Cardiac septum (tissue), 1 donor: ENCODE measurements at regions not wholly inside any gene's neighbourhood (a gene's known extent, or its start where the extent isn't known, plus 50 kb on each side); places are given as distances from the start of the nearest gene placed in this dataset.
"Not testable (repeated sequence)": the region's sequence is repeated elsewhere in the genome, so short reads cannot be mapped to it uniquely, and the experiment has no call there.

Experiments
- DNase-seq: peaks from one replicate; pipeline ENCODE4 v3.0.0-alpha.2; 2020; ENCODE audit warnings: low spot score
- intact Hi-C: fragments of 100-400 bp; cut with DNase I; formaldehyde crosslinking; loops from one replicate; pipeline ENCODE4 v1.14.0; 2022
- donor health status: DM: no; HTN: no; CAD: no.

DNA sequence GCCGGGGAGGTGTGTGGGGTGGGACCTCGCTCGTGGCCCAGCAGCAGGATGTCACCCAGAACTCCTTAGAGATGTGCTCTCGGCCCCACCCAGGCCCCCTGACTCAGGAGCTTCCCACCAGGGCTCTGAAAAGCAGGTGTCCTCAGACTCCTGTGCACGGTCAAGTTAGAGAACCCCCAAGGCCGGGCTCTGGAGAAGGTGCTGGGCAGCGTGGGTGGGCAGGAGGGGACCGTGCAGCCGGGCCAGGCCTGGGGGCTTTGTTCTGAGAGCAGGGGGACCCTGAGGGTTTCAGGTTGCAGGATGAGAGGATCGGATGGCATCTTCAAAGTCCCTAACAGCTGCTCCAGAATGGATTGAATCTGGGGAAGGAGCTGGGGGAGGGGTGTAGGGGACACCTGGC is 164.4 kb upstream of the CIBAR2 start:
- intact Hi-C loops = loop anchor here (10.0 kb wide), 1 partner anchor 438 kb away; no protein-coding TSS in a partner anchor
- no peak for DNase-seq

- DNase-seq = no peak
- intact Hi-C loops = loop anchor here (10.0 kb wide), 1 partner anchor 436 kb away; no protein-coding TSS in a partner anchor
These were observed 166.6 kb upstream of the CIBAR2 start for GRCh38 chr16:85278839-85279238.

DNA sequence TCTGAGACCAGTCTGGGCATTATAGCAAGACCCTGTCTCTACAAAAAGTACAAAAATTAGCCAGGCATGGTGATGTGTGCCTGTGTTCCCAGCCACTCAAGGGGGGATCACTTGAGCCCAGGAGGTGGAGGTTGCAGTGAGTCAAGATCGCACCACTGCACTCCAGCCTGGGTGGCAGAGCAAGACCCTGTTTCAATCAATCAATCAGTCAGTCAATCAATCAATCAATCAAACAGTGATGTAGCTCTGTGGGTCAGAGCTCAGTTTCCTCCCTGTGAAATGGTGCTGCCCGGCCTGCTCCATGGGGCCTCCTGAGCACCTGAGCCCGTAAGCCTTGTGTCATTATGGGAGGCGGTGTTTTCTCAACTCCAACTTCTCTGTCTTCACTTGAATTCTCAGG is 167.1 kb upstream of the CIBAR2 start:
- no peak for DNase-seq
- intact Hi-C loops = loop anchor here (10.0 kb wide), 1 partner anchor 435 kb away; no protein-coding TSS in a partner anchor

DNA sequence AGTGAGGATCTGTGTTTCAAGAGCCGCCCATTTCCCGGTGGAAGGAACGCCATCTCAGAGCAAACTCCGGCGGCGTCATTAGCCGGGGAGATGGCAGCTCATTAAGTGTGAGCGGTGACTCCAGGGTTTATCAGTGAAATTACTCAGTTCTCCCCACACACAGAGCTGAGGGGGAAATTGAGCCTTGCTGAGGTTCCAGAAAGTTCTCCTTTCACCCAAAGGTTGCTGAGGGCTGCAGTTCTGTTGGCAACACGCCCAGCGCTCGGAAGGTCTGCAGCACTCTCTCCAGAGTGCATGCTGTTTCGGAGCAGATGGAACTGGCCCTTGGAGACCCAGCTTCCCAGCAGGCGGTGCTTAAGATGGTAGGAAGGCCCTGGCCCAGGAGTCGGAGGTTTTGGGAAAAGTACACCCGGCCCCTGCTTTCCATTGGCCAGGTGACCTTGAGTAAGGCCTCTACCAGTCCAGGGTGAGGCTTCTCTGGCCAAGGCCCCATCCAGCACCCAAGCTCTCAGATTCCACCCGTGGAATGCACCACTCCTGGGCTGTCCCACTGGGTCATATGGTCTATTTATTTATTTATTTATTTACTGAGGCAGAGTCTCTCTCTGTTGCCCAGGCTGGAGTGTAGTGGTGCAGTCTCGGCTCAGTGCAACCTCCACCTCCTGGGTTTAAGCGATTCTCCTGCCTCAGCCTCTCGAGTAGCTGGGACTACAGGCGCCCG is 167.7 kb upstream of the CIBAR2 start:
- intact Hi-C loops = loop anchor here (10.0 kb wide), 1 partner anchor 435 kb away; no protein-coding TSS in a partner anchor

DNA sequence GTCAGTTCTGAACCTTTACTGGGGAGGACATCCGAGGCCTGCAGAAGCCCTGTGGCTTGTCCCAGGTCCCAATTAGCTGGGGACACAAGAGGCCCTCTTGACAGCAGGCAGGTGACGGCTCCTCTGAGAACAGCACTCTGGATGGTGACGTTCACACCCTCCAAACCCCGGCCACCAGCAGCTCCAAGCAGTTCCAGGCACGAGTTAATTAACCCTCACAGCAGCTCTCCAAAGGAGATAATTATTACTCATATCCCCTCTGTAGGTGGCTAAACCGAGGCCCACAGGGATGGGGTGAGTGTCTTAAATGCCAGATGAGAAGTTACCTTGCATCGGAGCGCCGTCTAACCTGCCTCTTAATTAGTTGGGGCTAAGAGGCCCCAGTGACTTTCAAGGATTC is 168.9 kb upstream of the CIBAR2 start:
- intact Hi-C loops = no loop called here

More for the DNA sequence above, 167.7 kb upstream of the CIBAR2 start:
- DNase-seq = no peak

DNA sequence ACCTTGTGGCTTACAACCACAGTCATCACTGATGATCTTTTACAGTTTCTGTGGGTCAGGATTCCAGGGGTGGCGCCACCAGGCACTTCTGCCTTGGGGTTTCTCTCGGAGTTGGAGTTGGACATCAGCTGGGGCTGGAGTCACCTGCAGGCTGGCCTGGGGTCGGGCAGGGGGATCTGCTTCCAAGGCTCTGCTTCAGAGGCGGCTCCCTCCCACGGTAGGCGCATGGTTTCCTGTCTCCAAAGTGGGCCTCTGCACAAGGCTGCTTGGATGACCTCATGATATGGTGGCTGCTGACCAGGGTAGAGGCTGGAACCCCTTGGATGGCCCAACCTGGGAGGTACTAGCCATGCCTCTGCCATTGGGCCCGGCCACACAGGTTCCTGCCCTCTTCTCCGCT is 170.6 kb upstream of the CIBAR2 start:
- DNase-seq = no peak
- intact Hi-C loops = no loop called here

More for the DNA sequence above, 168.9 kb upstream of the CIBAR2 start:
- no peak for DNase-seq

- no peak for DNase-seq
- intact Hi-C loops = no loop called here
These were observed 171.2 kb upstream of the CIBAR2 start for GRCh38 chr16:85283305-85284050.

- no peak for DNase-seq
- intact Hi-C loops = no loop called here
These were observed 172.0 kb upstream of the CIBAR2 start for GRCh38 chr16:85284141-85284817.

DNA sequence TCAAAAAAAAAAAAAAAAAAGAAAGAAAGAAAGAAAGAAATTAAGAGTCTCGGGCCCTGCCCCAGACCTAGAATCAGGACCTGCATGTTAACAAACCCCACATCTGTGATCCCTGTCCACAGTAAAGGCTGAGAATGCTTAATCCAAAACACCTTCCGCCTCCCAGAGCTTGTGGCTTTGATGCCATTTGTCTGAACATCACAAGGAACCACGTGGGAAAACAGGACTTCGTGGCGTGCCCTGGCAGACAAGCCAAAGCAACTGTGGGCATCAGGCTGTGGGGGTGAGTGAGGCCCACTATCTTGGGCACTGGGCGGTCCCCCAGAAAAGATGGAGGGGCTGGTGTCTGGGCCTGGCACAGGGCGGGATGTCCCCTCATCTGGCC is 173.4 kb upstream of the CIBAR2 start:
- DNase-seq = no peak
- intact Hi-C loops = no loop called here

- intact Hi-C loops = no loop called here
- DNase-seq = peak; percentile 84
These were observed 174.0 kb upstream of the CIBAR2 start for GRCh38 chr16:85286066-85286831.

- no peak for DNase-seq
- intact Hi-C loops = no loop called here
These were observed 174.9 kb upstream of the CIBAR2 start for GRCh38 chr16:85286951-85287814.

DNA sequence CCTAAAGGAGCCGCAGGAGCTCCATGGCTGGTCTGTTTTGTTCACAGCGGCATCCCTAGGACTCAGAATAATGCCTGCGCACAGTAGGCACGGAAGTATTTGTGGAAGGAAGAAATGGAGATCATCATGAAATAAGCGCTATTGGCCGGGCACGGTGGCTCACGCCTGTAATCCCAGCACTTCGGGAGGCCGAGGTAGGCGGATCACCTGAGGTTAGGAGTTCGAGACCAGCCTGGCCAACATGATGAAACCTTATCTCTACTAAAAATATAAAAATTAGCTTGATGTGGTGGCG is 175.5 kb upstream of the CIBAR2 start:
- DNase-seq, intact Hi-C loops: not testable (repeated sequence)

- intact Hi-C loops = no loop called here
These were observed 176.1 kb upstream of the CIBAR2 start for GRCh38 chr16:85288341-85288868.

DNA sequence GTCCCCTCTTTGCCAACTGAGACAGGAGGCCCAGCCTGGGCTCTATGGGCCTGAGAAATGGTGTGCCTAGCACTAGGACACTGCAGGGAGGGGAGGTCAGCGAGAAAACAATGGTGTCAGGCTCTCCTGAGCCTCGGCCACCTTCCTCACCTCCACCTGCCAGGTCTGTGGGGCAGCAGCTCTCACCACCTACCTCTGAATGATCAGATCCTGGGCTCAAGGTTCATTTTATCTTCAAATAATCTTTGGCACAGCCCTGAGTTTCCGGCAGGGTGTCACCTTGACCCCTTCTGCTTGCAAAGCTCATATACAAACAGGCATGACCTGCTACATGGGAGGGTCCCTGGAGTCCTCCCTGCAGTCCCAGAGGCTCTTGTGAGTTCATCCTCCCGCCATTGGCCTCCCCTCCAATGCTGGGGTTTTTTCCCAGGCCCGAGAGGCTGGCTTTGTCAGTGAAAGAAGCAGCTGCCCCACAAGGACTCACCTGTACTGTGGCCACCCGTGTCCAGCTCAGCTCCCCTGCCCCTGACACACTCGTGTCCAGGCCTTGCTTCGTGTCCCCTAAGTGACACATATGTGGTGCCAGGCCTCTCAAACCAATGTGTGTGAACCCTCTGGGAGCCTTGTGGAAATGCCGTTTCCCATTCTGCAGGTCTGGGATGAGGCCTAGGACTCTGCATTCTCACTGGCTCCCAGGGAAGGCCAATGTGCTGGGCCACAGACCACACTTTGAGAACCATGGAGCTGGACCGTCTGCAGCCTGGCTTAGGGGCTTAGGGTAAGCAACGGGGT is 176.8 kb upstream of the CIBAR2 start:
- intact Hi-C loops = no loop called here
- DNase-seq = no peak

More at GRCh38 chr16:85288341-85288868, 176.1 kb upstream of the CIBAR2 start:
- DNase-seq = no peak

DNA sequence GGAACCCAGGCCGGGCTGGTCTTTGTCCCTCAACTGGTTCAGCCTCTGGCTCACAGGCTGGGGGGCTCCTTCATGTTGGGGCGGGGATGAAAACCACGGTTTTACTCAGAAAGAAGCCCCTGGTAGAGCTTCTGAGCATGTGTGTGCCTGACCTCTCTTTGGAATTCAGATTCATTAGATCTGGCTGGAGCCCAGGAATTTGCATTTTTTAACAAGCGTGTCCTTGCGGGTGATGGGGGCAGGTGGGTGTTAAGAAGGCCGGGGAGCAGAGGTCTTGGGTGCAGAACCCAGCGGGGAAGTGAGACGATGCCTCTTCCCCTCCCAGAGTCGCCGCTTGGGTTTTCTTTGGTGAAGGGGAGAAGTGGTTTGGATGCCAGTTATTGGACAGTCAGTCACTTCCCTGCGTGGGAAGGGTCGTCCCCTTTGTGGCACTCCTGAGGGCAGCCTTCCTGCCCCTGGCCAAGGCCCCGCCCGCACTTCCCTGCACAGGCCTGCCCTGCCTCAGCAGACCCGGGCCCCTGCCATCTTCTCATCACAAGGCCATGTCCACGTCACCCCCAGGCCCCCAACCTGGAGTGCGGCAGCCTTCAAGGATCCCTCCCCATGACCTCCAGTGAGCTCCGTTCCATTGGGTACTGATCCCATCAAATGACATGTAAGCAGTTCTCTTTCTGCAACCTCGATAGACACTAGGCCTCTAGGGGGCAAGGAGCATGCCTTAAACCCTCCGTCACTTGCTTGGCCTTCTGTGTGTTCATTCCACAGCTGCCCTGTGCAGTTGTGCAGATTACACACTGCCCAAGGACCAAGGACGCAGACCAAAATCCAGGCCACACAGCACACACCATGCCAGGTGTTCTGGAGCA is 177.7 kb upstream of the CIBAR2 start:
- no peak for DNase-seq
- intact Hi-C loops = no loop called here

DNA sequence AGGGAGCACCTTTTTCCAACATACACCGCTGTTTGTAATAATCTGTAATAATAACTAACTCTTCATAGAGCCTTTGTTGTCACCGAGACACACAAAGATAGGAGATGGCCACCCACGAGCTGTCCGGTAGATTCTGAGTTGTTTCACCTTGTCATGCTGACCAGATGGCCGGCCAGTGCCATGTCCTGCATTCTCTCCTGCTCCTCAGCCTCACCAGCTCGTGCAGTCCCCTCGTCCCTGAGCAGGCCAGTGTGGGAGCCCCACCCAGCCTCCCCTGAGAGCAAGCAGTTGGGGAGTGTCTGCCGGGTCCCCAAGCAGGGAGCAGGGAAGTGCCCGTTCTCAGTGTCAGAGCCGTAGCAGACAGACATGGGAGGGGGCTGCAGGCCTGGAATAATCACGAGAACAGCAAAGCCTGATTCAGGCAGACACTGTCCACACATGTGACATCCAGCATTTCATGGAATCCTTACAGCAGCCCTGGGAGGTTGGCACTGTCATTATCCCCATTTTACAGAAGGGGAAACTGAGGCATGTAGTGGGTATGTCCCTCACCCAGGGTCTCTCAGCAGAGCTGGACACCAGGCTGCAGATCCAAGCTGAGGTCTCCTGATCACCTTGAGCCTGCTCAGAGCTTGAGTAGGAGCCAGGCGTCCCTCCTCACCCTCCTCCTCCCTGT is 178.5 kb upstream of the CIBAR2 start:
- DNase-seq = no peak
- intact Hi-C loops = no loop called here
